PC-3 (cell line): ENCODE measurements at regions not wholly inside any gene's neighbourhood (a gene's known extent, or its start where the extent isn't known, plus 50 kb on each side); places are given as distances from the start of the nearest gene placed in this dataset.

Source experiments
- ATAC-seq: fragments of 200-7000 bp; cut with Tn5 transposase; 2 replicates; pipeline ENCODE4 v1.9.1; 2020; ENCODE audit warnings: mild to moderate bottlenecking, moderate library complexity
- BruUV-seq: library from RNA; stranded (reverse); fragments of 400-500 nt; replicated peaks from 2 replicates; lab custom pipeline; 2021; lab: Mats Ljungman, UMichigan
- CTCF ChIA-PET: fragments of 300-600 bp; sonication (Branson Sonifier 250); formaldehyde crosslinking; loops from one replicate; lab custom pipeline; 2022; ENCODE audit warnings: antibody characterized with exemption; lab: Charles Lee
- POLR2A ChIA-PET: fragments of 300-600 bp; sonication (Branson Sonifier 250); formaldehyde crosslinking; loops from one replicate; lab custom pipeline; 2022; ENCODE audit warnings: antibody characterized with exemption; ENCODE audit not compliant: unreplicated experiment; lab: Charles Lee
- DNase-seq: peaks from one replicate; pipeline ENCODE4 v3.0.0-alpha.2; 2015
- H2AFZ ChIP-seq: fragments of 300-600 bp; sonication (generic); 2 replicates; pipeline ENCODE4 v1.6.0; 2016; ENCODE audit warnings: antibody characterized with exemption, low read length
- H3F3A ChIP-seq: fragments of 300-600 bp; sonication (generic); one replicate; pipeline ENCODE4 v1.6.0; 2017; ENCODE audit warnings: antibody characterized with exemption, low read length, control low read depth, mild to moderate bottlenecking; ENCODE audit not compliant: unreplicated experiment
- H3K27ac ChIP-seq: fragments of 300-600 bp; sonication (generic); 2 replicates; pipeline ENCODE4 v1.5.1; 2016; ENCODE audit warnings: mild to moderate bottlenecking, low read length
- H3K27me3 ChIP-seq: fragments of 300-600 bp; sonication (generic); 2 replicates; pipeline ENCODE4 v1.6.1; 2016; ENCODE audit warnings: low read length, mixed read lengths
- H3K36me3 ChIP-seq: fragments of 300-600 bp; sonication (generic); 2 replicates; pipeline ENCODE4 v1.6.1; 2016; ENCODE audit warnings: low read depth, mixed run types, low read length, mixed read lengths
- H3K4me1 ChIP-seq: fragments of 300-600 bp; sonication (generic); 2 replicates; pipeline ENCODE4 v1.5.1; 2016; ENCODE audit warnings: low read length; ENCODE audit not compliant: insufficient read depth
- H3K4me2 ChIP-seq: fragments of 300-600 bp; sonication (generic); 2 replicates; pipeline ENCODE4 v1.6.0; 2016; ENCODE audit warnings: low read length
- H3K4me3 ChIP-seq: fragments of 300-600 bp; sonication (generic); 2 replicates; pipeline ENCODE4 v1.5.1; 2016; ENCODE audit warnings: mild to moderate bottlenecking, low read length, mixed read lengths
- H3K79me2 ChIP-seq: fragments of 300-600 bp; sonication (generic); 2 replicates; pipeline ENCODE4 v1.6.1; 2017; ENCODE audit warnings: low read length, mixed read lengths
- H3K9ac ChIP-seq: fragments of 300-600 bp; sonication (generic); 2 replicates; pipeline ENCODE4 v1.6.0; 2016; ENCODE audit warnings: mild to moderate bottlenecking, low read length
- H3K9me2 ChIP-seq: fragments of 300-600 bp; sonication (generic); replicated peaks from 2 replicates; pipeline ENCODE4 v1.6.1; 2016; ENCODE audit warnings: mixed run types, low read length, mixed read lengths
- H3K9me3 ChIP-seq: fragments of 300-600 bp; sonication (generic); 2 replicates; pipeline ENCODE4 v1.6.1; 2016; ENCODE audit warnings: low read length, mixed read lengths
- H4K20me1 ChIP-seq: fragments of 300-600 bp; sonication (generic); 2 replicates; pipeline ENCODE4 v1.6.1; 2016; ENCODE audit warnings: low read length, mixed read lengths
- CTCF ChIP-seq: fragments of 300-600 bp; sonication (generic); conservative IDR thresholded peaks from 2 replicates; pipeline ENCODE4 v1.5.1; 2017; ENCODE audit warnings: antibody characterized with exemption, low read depth, mild to moderate bottlenecking, low read length
- EZH2 ChIP-seq: fragments of 300-600 bp; sonication (generic); IDR thresholded peaks from one replicate; pipeline ENCODE4 v1.6.1; 2017; ENCODE audit warnings: antibody characterized with exemption, mild to moderate bottlenecking, low read length; ENCODE audit not compliant: unreplicated experiment
- EZH2phosphoT487 ChIP-seq: fragments of 300-600 bp; sonication (generic); IDR thresholded peaks from 2 replicates; pipeline ENCODE4 v1.6.1; 2018; ENCODE audit warnings: mild to moderate bottlenecking, antibody characterized with exemption, low read length, borderline replicate concordance
- intact Hi-C: fragments of 100-400 bp; cut with micrococcal nuclease; formaldehyde crosslinking; loops from 2 replicates; pipeline ENCODE4 v1.9.0; 2023

DNA sequence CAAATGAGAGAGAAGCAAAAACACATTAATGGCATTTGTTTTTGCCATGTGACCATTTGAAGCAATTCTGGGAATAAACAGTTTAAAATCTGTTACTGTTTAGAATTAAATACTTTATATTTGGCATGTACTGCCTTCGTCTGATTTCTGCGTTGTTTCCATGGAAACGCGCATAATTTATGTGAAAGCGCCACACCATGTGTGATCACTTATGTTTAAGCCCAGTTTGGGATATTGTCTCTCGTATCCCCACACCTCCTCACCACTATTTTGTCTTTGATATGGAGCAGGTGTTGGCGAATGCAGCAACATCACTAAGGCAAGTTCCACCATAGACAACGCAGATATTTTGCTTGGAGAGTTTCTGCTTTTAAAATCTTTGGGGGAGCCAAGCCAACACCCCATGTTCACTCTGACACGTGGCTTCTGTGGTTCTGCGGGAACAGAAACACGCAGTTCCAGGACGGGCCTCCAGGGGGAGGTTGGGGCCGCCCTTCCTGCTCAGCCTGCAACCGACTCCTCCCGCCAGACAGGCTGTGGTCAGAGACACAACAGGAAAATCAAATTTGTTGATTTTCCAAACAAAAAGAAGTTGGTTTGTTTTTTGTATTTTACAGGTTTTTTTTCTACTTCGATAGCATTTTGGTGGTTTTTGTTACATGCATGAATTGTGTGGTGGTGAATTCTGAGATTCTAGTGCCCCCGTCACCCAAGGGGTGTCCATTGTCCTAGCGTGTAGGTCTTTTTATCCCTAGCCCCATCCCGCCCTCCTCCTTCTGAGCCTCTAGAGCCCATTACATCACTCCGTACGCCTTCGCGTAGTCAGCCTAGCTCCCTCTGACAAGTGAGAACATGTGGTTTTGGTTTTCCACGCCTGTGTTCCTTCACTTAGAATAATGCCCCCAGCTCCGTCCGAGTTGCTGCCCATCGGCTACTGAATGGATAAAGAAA, 101.9 kb upstream of the SFSWAP start:
- ChIA-PET POLR2A (no interaction called here), CTCF (interaction anchor here (0.5 to 0.6 kb wide), 3 partner anchors 86 to 365 kb away, joined by 4 to 8 read pairs (median 7); partner anchors contain the start of gene EP400)
- no peaks in the 10 kb centered on the region for H3K9me3 ChIP-seq
- peaks cover 79% of the 10 kb centered on the region for H3K27me3 ChIP-seq
- no peaks in the 10 kb centered on the region for H3K4me1 ChIP-seq
- DNase-seq (peak; percentile 68), ATAC-seq (peak; percentile 94)
- H3K4me2 ChIP-seq = no peak overlapping the region
- no peaks in the 10 kb centered on the region for H4K20me1 ChIP-seq
- no peaks in the 10 kb centered on the region for H3K36me3 ChIP-seq
- no peaks in the 10 kb centered on the region for H3K79me2 ChIP-seq
- H3K4me3 ChIP-seq = no peak overlapping the region
- no peak overlapping the region for H3K27ac ChIP-seq
- no TSS peak for BruUV-seq
- H2AFZ ChIP-seq = 0 out of 2 replicates have a peak overlapping the region, but pooled peaks have one; percentile 40
- H3K9me2 ChIP-seq = no peaks in the 10 kb centered on the region
- H3F3A ChIP-seq = no peaks in the 10 kb centered on the region
- intact Hi-C loops = loop anchor here (5.0 kb wide), 2 partner anchors 128 to 218 kb away; partner anchors contain the start of gene MMP17
- TF ChIP-seq EZH2phosphoT487 (no peak), CTCF (peak; percentile 88)
- no peak overlapping the region for H3K9ac ChIP-seq

DNA sequence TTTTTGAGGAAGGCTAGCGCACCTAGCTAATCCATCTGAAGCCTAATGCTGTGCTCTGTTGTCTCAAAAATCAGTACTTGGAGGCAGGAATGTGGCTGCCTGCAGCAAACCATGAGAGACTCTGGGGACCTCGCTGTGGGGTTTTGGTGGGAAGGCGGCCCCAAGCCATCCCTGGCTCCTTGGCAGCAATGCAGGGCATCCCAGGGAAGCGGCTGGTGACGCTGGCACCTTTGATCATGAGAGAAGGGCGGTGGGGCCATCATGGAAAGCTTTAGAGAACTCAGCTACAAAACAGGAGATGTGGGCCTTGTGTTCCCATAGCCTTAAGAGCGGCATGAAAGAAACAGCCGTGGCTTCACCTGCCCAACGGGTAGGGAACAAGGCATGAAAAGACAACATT, 101.1 kb upstream of the SFSWAP start:
- H2AFZ ChIP-seq = no peak overlapping the region
- no peak for ATAC-seq
- H3K4me1 ChIP-seq = no peaks in the 10 kb centered on the region
- no peaks in the 10 kb centered on the region for H3K9me2 ChIP-seq
- H3K27ac ChIP-seq = no peak overlapping the region
- no peaks in the 10 kb centered on the region for H4K20me1 ChIP-seq
- intact Hi-C loops = loop anchor here (5.0 kb wide), 2 partner anchors 128 to 218 kb away; partner anchors contain the start of gene MMP17
- no peaks in the 10 kb centered on the region for H3F3A ChIP-seq
- ChIA-PET CTCF (interaction anchor here (0.5 to 0.6 kb wide), 2 partner anchors 85 to 364 kb away, joined by 7 to 8 read pairs; no protein-coding TSS in a partner anchor), POLR2A (no interaction called here)
- H3K36me3 ChIP-seq = no peaks in the 10 kb centered on the region
- no peak overlapping the region for H3K4me3 ChIP-seq
- DNase-seq = no peak
- no TSS peak for BruUV-seq
- no peaks in the 10 kb centered on the region for H3K9me3 ChIP-seq
- no peak for TF ChIP-seq EZH2phosphoT487
- no peak for TF ChIP-seq EZH2
- TF ChIP-seq CTCF = no peak
- H3K4me2 ChIP-seq = no peak overlapping the region
- H3K27me3 ChIP-seq = peaks cover 79% of the 10 kb centered on the region
- no peak overlapping the region for H3K9ac ChIP-seq
- H3K79me2 ChIP-seq = no peaks in the 10 kb centered on the region

DNA sequence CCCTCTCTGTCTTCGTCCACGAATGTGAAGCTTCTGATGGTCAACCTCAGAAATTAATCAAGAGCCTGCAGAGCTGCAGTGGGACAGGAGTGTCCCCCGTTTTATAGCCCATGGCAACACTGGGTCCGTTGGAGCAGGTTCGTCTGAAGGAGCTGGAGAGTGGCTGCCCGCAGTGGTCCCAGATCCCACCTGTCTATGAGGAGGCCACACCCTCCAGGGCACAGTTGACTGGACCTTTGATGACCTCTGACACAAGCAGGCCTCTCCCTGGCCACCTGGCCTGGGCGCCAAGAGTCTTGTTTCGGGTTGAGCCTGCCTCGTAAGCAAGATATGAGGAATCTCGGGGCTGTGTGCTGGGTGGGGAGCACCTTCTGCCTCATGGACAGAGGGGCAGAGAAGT, 100.7 kb upstream of the SFSWAP start:
- no peak for TF ChIP-seq EZH2phosphoT487
- TF ChIP-seq EZH2 = no peak
- TF ChIP-seq CTCF = no peak
- H2AFZ ChIP-seq = no peak overlapping the region
- H3K4me2 ChIP-seq = no peak overlapping the region
- no peaks in the 10 kb centered on the region for H3K36me3 ChIP-seq
- no peaks in the 10 kb centered on the region for H4K20me1 ChIP-seq
- H3F3A ChIP-seq = no peaks in the 10 kb centered on the region
- ChIA-PET POLR2A (no interaction called here), CTCF (no interaction called here)
- ATAC-seq (no peak), DNase-seq (no peak)
- no peak overlapping the region for H3K9ac ChIP-seq
- no peak overlapping the region for H3K27ac ChIP-seq
- no peaks in the 10 kb centered on the region for H3K9me2 ChIP-seq
- H3K9me3 ChIP-seq = no peaks in the 10 kb centered on the region
- no peaks in the 10 kb centered on the region for H3K79me2 ChIP-seq
- no peak overlapping the region for H3K4me3 ChIP-seq
- intact Hi-C loops = no loop called here
- no peaks in the 10 kb centered on the region for H3K4me1 ChIP-seq
- H3K27me3 ChIP-seq = peaks cover 79% of the 10 kb centered on the region
- no TSS peak for BruUV-seq
